ENCODE measurements at regions not wholly inside any gene's neighbourhood (a gene's known extent, or its start where the extent isn't known, plus 50 kb on each side); places are given as distances from the start of the nearest gene placed in this dataset.

- Histone ChIP-seq H3K27me3 (no peaks in the 10 kb centered on the region), H3K4me1 (peaks cover 5 to 6% of the 10 kb centered on the region in 2 donors), H3K36me3 (no peaks in the 10 kb centered on the region), H3K27ac (no peak overlapping the region), H3K9me3 (no peaks in the 10 kb centered on the region), H3K4me3 (replicated peaks in 1 of 3) (no peak overlapping the region)
- 94 to 100% methylated on average over 5 of the region's 5 CpGs for WGBS, 2 donors
- TF ChIP-seq, protein P1, sequence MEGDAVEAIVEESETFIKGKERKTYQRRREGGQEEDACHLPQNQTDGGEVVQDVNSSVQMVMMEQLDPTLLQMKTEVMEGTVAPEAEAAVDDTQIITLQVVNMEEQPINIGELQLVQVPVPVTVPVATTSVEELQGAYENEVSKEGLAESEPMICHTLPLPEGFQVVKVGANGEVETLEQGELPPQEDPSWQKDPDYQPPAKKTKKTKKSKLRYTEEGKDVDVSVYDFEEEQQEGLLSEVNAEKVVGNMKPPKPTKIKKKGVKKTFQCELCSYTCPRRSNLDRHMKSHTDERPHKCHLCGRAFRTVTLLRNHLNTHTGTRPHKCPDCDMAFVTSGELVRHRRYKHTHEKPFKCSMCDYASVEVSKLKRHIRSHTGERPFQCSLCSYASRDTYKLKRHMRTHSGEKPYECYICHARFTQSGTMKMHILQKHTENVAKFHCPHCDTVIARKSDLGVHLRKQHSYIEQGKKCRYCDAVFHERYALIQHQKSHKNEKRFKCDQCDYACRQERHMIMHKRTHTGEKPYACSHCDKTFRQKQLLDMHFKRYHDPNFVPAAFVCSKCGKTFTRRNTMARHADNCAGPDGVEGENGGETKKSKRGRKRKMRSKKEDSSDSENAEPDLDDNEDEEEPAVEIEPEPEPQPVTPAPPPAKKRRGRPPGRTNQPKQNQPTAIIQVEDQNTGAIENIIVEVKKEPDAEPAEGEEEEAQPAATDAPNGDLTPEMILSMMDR (IDR thresholded peaks at IDR 0.05) = no peak
- TF ChIP-seq POLR2A (IDR thresholded peaks at IDR 0.05) = no peak
- DNase-seq = no peak
- intact Hi-C loops (cut with DNase I) = no loop called here
These were observed 51.9 kb upstream of the IYD start for GRCh38 chr6:150316936-150317335.

Measured in thyroid gland (tissue), 4 donors.